ENCODE measurements at regions not wholly inside any gene's neighbourhood (a gene's known extent, or its start where the extent isn't known, plus 50 kb on each side); places are given as distances from the start of the nearest gene placed in this dataset.

DNA sequence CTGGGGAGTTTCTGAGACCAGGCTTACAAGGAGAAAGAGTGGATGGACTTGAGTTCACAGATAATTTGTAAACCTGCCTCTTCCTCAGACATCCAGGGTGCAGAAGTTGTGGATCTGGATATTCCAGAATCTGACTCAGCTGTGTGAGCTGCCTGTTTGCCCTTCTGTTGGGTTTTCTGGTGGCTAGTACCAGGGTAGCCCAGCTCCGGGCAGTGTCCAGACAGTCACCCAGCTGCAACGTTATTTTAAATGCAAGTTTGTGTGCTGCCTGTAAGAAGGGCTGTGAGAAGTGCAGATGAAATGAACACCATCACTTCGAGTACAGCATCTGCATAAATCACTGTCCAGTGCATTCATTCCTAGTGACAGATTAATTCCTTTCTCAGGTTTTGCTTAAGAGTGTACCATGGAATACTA lies 1053.0 kb downstream of the TUSC7 start:
- DNase-seq (ENCODE audit: low spot score), result no peak

DNA sequence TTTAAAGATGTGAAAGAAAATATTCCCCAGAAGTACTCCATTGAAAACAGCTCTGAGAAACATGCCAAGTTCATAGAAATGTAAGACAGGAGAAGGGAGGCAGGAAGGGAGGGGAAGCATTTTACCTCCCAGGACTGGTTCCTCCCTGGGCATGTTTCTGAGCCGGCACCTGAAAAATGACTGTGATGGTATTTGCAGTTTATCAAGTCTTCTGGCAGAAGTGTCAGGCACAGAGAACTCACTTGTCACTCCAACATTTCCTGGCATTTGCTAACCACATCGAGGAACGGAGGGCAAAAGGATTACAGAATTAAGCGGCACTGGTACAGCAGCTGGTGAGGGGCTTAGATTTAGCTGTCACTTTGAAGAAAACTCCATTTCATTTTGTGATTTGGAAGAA lies 1054.0 kb downstream of the TUSC7 start:
- no peak for DNase-seq (ENCODE audit: low spot score)

DNA sequence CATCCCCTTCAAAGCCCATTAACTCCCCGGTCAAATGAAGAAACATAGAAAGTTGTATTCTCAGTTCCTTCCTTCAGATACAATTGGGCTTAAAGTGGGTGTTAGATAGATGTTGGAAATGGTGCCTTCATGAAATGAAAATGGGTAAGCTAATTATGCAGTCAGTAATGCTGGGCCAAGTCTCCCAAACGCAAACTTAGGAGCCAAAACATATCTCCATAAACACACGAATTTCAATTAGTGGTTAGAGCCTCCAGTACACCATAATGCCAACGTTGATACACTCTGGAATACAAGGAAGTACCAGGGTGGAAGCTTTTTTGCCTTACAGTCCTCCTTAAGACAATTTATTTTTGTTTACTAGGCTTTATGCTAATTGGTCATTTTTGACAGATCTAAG lies 1059.0 kb downstream of the TUSC7 start:
- DNase-seq (ENCODE audit: low spot score), result no peak

DNA sequence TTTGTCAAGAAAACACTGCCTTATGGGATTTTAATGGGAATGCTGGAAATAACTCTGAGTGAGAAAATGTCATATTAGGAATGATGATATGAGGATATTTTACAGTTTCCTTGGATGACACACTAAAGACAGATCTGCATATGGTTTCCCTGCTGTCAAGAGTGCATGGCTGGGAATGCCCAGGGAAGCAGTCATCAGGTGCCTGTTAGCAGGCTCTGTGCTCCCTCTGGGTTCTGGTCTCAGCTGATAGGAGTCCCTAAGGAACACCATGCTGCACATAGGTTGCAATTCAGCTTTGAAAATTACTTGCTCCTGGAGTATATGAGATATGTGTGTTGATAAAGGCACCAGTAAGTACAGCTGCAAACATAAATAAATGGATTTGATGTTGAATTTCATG lies 1064.6 kb downstream of the TUSC7 start:
- DNase-seq (ENCODE audit: low spot score), result no peak

DNA sequence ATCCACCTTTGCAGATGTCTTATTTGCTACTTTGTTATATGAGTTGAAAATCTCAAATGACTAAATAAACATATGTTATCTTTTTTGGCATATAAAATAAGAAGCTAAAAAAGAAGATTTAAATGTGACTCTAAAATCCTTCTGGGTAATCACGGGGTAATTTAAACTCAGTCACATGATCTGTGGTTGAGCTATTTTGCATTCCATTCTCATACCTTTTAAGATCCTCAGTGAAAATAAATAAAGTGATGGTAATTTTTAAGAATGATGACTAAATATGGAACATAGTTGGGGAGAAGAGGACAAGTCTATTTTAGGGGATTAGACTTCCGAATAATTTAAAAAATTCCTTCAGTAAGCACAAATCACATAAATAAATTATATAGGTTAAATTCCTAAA lies 1076.8 kb downstream of the TUSC7 start:
- no peak for DNase-seq (ENCODE audit: low spot score)

DNA sequence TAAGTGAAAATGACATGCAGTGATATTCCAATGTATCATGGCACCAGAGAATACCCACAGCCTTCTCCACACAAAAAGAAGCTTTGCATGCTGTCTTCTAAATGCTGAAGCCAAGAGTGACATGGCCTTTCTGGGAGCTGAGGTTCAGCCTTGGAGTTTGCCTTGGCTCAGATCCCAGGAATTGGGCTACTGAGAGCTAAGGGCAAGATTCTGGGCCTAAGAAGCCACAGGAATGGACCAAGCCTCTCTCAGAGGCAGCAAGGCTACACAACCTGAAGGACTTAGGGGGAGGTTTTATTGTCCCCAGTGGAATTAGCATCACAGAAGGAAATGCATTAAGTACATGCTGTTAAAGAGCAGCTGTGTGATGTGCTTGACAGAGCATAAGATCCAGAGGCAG lies 1078.5 kb downstream of the TUSC7 start:
- no peak for DNase-seq (ENCODE audit: low spot score)

DNA sequence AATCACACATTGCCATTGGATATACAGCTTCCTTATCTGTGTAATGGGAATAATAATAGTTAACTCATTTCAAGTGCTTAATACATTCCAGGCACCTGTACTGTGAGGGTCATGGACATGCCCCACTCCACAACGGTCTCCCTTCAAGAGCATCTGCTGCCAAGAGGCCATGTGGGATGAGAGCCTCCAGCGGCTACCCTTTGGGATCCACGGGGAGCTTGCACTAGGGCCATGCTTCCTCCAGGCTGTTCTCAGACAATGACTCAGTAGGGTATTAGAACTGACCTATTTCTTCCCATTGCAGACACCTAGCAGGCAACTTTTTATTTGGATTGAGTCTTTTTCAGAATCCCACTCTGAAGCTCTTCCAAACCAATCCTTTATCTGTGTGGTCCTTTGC lies 1078.9 kb downstream of the TUSC7 start:
- no peak for DNase-seq (ENCODE audit: low spot score)

DNA sequence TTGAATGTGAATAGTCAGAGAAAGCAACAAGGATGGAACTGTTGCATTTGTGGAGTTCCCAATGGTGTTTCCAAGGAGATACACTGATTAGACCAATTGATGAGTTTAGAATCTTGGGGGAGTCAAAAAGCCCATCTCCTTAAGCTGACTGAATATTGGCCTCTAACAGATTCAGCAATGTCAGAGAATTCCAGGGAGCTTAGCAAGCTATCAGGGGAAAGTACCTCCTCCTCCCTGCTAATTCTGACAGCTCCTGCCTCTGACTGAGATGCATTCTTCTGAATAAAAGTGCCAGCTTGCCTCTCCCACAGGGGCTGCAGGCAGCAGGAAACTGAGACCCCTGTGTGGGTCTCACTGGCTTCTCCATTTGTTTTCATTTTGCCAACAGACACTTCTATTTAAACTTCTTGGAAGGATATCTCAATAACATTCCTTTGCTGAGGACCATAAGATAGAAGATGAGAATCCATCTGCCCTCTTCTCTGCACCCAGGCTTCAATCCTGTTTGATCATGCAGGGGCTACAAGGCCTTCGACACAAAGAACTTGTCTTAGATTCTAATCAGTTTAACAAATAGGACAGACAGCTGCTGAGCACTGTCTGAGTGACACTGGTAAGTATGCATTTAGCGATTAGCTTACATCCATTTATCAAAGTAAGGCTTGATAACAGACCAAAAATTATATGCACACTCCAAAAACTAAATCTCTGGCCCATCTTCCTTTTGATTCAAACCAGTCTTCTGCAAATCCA lies 1080.8 kb downstream of the TUSC7 start:
- no peak for DNase-seq (ENCODE audit: low spot score)

DNA sequence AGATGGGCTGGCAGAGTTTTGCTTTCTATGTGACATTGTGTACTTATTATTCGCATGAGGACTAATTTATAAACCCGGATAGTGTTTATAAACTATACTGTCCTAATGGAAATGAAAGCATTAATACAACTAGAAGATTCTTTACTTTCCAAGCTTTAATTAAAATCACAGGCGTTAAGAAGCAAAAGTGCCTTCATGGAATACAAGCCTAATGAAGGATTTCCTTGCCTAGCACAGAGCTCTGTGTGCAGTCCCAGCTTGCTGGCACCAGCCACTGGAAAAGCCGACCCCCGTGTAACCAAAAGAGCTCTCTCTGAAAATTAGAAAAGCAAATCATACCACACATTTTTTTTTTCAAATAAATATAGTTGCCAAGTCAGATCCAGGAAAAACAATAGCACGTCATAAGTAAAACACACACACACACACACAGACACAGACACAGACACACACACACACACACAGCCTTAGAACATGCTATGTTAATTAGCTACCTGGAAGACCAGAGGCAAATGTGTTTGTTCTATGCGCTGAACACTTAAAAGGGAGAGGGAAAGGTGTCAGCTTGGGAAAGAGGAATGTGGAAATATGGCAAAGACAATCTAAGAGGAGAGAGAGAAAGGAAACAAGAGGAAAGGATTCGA lies 1084.2 kb downstream of the TUSC7 start:
- no peak for DNase-seq (ENCODE audit: low spot score)

DNA sequence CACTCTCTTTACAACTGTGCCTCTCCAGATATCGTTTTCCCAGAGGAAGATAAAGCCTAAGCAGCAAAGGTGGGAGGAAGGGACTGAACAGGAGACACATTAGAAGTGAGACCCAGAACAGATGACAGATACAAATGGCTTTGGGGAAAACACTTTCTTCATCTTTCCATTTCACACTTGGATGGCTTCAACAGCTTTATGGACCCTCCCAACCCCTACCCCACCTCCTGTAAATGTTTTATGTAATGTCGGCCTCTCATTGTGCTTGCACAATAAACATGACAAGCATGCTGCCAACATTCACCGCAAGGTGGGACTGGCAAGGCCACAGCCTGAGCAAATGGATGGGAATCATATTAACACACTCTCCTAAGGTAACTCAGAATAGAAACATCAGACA lies 1088.6 kb downstream of the TUSC7 start:
- no peak for DNase-seq (ENCODE audit: low spot score)

DNA sequence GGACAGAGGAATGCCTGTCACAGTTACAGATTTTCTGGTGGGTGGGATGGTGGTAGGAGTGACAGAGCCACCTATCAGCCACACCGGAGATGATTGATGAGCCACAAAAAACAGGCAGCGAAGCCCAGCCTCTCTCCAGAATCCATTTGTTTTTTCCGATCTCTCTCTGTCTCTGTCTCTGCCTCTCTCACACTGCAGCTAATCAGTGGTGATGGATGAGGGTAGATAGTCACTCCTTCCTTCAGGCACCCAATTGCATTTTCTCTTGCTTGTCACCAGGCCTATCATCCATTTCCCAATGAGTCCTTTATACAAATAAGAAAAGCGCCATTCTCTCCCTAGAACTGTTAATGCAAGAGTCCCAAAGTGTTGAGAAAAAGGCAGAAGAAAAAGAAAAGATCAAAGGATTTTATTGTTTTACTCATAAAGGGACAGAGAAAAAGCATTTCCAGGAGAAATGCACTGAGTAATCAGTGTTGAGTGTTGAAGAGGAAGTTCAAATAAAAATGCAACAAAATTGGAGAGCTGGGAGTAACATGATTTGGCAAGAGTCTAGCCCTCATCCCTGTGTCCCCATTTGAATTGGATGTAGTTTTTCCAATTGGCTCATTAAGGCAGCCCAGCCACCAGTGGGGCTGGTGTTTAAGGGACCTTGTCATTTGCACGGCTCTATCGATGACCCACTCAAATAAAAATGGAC lies 1089.3 kb downstream of the TUSC7 start:
- no peak for DNase-seq (ENCODE audit: low spot score)

DNA sequence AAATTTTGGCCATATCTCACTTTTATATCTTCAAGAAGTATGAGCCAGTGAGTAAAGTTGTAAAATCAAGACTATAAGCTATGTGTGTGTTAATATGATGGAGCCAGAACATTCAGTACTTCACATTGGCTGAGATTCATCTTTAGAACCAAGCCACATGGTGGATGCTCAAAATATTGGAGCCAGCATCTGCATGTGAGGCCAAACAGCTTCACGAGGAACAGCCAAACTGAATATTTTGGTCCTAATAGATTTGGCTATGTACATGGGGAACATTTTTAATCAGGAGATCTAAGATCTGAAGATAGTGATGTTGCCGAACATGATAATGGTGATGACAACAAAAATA lies 1089.8 kb downstream of the TUSC7 start:
- no peak for DNase-seq (ENCODE audit: low spot score)

DNA sequence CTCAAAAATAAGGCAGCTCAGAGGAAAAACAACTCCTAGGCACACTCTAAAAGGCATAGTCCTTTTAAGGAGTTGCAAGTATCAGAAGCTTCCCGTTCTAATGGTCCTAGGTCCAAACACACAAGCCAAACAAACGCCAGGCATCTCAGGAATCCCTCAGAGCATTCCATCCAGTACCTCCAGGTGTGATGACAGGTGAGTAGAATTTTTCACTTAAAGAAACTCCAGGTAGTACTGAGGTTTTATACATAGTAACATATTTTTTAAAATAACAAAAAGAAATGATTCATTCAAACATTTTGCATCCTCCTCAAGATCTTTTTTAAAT lies 1092.3 kb downstream of the TUSC7 start:
- no peak for DNase-seq (ENCODE audit: low spot score)

DNA sequence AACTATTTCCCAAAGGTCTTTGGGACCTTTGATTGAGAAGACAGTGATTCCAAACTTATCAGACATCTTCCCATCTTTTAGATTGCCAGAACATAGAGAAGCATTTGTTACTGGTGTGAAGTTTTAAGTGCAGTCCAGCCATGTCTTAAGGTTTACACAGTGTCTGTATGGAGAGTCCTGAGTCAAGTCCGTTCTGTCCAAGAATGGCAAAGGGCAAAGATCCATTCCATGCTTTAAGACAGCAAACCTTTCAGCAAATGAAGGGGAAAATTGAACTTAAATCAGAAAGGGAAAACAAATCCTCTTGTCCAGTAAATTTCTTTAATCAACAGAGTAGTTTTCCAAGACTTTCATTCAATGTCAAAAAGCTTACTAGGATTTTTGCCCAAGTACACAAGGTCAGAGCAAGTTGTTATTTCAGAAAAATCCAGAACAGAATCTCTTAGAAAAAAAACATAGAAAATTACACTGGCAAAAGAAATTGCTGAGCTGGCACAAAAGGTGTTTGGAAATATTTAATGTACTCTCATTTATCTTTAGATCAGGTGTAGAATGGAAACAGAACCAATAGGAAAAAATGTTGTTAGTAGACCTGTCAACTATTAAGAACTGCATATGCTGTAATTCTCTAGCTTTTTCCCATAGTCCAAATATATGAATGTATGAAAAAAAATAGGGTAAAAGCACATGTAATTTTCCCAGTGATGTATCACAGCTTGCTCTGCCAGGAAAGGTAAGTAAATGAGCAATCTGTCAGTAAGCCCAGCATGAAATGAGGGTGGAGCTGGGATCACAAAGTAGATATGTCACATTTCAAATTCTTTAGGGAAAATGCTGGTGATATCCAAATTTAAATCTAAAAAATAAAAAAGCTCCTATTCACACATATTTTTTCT lies 1099.9 kb downstream of the TUSC7 start:
- DNase-seq (ENCODE audit: low spot score), result no peak

DNA sequence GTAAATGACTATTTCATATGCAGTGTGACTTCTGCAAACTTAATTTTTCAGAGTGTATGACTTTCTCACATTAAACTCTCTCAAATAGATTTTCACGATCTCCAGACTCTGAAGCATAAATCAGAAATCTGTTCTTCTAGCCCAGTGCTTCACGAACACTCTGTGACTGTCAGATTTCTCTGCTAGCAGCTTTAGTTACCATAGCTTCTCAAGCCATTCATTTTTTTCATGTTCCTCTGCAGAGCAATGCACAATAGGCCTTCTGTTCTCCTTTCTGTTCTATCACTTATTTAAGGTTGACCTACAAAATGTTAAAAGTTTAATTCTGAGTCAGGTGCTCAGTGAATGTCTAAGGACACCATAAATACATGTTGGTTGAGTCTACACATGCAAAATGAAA lies 1102.2 kb downstream of the TUSC7 start:
- no peak for DNase-seq (ENCODE audit: low spot score)

DNA sequence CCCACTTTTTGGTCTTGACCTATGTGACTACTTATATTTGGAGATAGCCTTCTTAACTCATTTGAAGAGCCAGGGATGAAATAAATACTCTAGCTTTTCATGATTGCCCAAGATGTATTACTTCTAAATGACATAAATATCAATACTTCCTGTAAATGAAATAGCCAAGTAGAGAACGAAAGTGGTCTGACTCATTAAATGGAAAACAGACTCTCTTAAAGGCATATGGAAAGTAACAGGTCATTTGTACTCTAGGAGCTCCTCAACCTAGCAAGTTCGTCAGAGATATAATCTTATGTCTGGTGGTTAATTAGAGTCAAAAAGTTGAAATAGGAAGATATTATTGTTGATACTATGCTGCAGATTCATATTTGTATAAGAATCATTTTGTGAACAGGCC lies 1105.4 kb downstream of the TUSC7 start:
- no peak for DNase-seq (ENCODE audit: low spot score)

DNA sequence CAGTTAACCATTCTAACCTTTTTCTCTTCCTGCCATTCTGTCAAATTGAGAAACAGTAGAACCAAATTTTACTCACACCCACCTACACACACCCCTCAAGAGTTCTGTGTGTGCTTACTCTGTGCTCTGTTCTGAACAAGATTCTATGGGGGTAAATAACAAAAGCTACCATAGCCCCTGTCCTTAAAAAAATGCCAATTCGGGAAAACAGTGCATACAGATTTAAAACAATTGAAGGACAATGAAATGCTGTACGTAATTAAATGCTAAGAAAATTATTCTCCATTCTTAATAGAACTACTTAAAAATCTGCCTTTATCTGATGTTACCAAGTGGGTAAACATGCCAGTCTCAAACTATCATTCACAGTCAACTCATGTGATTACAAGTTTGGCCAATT lies 1107.5 kb downstream of the TUSC7 start:
- no peak for DNase-seq (ENCODE audit: low spot score)

DNA sequence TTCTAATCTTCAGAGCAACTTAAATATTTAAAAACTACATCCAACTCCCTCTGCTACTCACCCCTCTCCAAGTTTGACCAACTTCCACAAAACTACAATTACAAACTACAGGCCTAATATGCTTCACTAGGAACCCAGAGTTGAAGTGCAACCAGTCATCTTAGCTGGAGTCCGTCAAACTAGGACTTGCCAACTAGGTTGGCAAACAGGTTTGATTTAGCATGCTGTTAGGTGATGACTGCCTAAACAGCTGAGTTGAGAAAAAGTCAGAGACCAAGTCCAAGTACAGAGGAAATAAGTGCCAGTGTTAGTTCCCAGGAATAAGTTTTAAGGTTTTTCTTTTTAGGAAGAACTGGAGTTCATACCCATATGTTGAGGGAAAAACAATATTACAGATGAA lies 1109.0 kb downstream of the TUSC7 start:
- no peak for DNase-seq (ENCODE audit: low spot score)

DNA sequence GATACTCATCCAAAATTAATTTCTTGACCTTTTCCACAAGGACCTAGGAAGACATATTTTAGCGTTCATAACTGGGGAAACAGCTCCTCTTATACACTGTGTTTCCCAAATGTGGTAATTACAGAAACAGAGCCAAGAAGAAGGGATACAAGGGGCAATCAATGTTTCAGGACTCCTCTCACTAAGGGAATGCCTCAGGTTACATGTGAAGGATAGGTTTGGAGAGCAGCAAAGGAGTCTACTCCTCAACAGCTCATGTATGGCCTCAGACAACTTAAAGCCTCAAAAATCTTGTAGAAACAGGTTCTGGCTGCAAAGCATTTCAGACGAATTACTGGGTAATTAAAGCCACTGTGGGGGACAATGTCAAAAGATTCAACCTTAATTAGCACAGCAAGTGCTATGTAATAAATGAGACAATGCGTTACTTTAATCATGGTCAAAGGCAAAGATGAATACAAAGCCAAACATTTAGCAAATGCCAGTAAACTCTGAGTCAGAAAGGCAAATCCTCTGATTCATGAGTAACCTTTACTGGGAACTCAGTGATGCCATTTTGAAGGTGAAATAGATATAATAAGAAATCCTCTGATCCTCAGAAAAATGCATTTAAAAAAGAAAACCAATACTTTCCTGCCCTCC lies 1111.2 kb downstream of the TUSC7 start:
- DNase-seq (ENCODE audit: low spot score), result no peak

DNA sequence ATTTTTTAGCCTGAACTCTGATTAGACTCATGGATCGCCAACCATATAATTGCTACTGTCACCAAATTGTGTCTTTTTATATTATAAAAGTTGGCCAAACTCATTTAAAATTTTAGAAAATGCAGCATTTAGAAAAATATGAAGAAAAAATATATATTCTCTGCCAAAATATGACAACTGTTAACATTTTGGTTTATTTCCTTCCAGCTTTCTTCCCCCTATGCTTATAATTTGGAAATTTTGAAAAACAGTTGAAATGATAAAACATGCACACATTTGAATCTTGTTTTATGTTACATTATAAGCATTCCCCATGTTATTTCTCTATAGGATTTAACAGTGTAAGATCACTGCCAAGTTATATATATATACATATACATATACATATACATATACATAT lies 1112.8 kb downstream of the TUSC7 start:
- DNase-seq (ENCODE audit: low spot score), result no peak

DNA sequence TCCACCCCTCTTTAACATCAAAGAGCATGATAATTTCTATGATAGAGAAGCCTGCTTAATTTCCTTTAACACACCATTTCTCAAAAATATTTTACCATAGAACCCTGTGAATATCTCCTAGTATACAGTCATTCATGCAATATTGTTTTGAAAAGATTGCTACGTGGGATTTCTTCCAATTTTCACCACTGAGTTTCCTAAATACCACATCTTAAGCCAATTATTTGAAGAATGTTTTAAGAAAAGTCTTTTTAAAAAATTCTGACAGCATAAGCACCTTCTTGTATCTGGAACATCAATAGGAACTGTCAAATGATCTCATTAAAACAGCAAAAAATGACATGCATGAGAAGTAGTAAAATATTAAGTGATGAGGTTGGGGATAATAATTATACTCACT lies 1126.7 kb downstream of the TUSC7 start:
- DNase-seq (ENCODE audit: low spot score), result no peak

DNA sequence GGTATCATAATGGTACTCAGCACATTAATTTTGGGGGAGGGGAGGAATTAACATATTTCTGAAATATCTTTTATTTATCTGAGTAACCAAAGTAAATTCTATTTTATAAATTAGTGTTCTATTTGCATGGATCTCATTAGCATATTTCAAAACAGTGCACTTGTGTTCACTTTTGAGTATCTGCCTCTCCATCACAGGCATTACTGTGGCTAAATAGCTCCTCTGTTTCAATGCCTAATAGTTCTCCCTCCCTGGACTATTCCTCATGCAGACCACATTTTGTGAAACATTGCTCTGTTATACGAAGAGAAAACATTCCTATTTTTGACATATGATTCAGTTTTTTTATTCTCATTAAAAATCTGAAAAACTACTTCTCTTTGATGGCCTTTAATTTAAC lies 1127.8 kb downstream of the TUSC7 start:
- DNase-seq (ENCODE audit: low spot score), result no peak
